Small intestine (tissue), 7 donors: ENCODE measurements at regions not wholly inside any gene's neighbourhood (a gene's known extent, or its start where the extent isn't known, plus 50 kb on each side); places are given as distances from the start of the nearest gene placed in this dataset.
"Not testable (repeated sequence)": the region's sequence is repeated elsewhere in the genome, so short reads cannot be mapped to it uniquely, and the experiment has no call there.

Source experiments
- DNase-seq, 2 donors: peaks; one replicate each; pipeline versions ENCODE4 v3.0.0 to v3.0.0-alpha.2; 2013
- FAIRE-seq: peaks from 2 replicates; lab custom pipeline; 2012; peaks lifted over from hg19 to GRCh38; lab: Jason Lieb, UNC
- H3K27ac ChIP-seq, 3 donors: one replicate each; pipeline ENCODE4 v1.5.1; 2013; ENCODE audit warnings: low read length in 2 of 3, mild to moderate bottlenecking in 2 of 3, control low read depth in 1 of 3, inconsistent platforms in 1 of 3, low read depth in 1 of 3, moderate library complexity in 1 of 3
- H3K27me3 ChIP-seq, 3 donors: one replicate each; pipeline ENCODE4 v1.6.1; 2013; ENCODE audit warnings: low read length in 3 of 3, inconsistent platforms in 1 of 3; ENCODE audit not compliant: control insufficient read depth in 3 of 3, insufficient read depth in 3 of 3
- H3K36me3 ChIP-seq, 3 donors: one replicate each; pipeline ENCODE4 v1.6.1; 2013; ENCODE audit warnings: low read length in 3 of 3, inconsistent platforms in 1 of 3, low read depth in 1 of 3, mild to moderate bottlenecking in 1 of 3, moderate library complexity in 1 of 3; ENCODE audit not compliant: control insufficient read depth in 3 of 3, insufficient read depth in 2 of 3
- H3K4me1 ChIP-seq, 3 donors: one replicate each; pipeline ENCODE4 v1.6.1; 2013; ENCODE audit warnings: low read length in 2 of 3, inconsistent platforms in 1 of 3, low read depth in 1 of 3, mild to moderate bottlenecking in 1 of 3, moderate library complexity in 1 of 3; ENCODE audit not compliant: control insufficient read depth in 3 of 3, insufficient read depth in 2 of 3
- H3K4me3 ChIP-seq, 3 donors: one replicate each; pipeline ENCODE4 v1.5.1; 2013; ENCODE audit warnings: low read length in 3 of 3, control low read depth in 1 of 3, inconsistent platforms in 1 of 3, low read depth in 1 of 3, mild to moderate bottlenecking in 1 of 3, moderate library complexity in 1 of 3
- H3K9me3 ChIP-seq, 2 donors: one replicate each; pipeline ENCODE4 v1.6.1; 2013; ENCODE audit warnings: low read depth in 1 of 2, low read length in 1 of 2; ENCODE audit not compliant: control insufficient read depth in 2 of 2, insufficient read depth in 1 of 2
- WGBS, 3 donors: extraction: QIAGEN DNeasy Blood & Tissue Kit; methylation state at CpG; one replicate each; pipeline ENCODE4 v1.1.7; 2013; 5-methylcytosine and 5-hydroxymethylcytosine counted together
- donor health status: healthy with polysubstance abuse.
- donor health status: control.
- donor health status: control.
- donor health status: Bipolar disorder and iron deficiency.
- donor health status: healthy.

GRCh38 chr13:112223929-112224328 lies 152.2 kb upstream of the SPACA7 start:
- WGBS, 3 donors: 59 to 67% (median 65%) methylated on average over 9 of the region's 9 CpGs
- not testable (repeated sequence) for DNase-seq, H3K27ac ChIP-seq, H3K27me3 ChIP-seq, FAIRE-seq, H3K4me3 ChIP-seq, H3K4me1 ChIP-seq, H3K9me3 ChIP-seq, H3K36me3 ChIP-seq

- FAIRE-seq (no peak), DNase-seq (no peak)
- no peak overlapping the region for H3K27ac ChIP-seq
- no peaks in the 10 kb centered on the region for H3K36me3 ChIP-seq
- H3K4me1 ChIP-seq: no peaks in the 10 kb centered on the region
- no peaks in the 10 kb centered on the region for H3K9me3 ChIP-seq
- H3K27me3 ChIP-seq: peaks cover 0 to 2% (median 0%) of the 10 kb centered on the region in 3 donors
- H3K4me3 ChIP-seq: no peak overlapping the region
- WGBS, 3 donors: 67 to 71% (median 70%) methylated on average over 12 of the region's 12 CpGs
These were observed 150.6 kb upstream of the SPACA7 start for GRCh38 chr13:112225429-112226090.

- Histone ChIP-seq H3K4me3 (no peak overlapping the region), H3K27me3 (no peaks in the 10 kb centered on the region), H3K36me3 (no peaks in the 10 kb centered on the region), H3K27ac (no peak overlapping the region), H3K4me1 (no peaks in the 10 kb centered on the region), H3K9me3 (no peaks in the 10 kb centered on the region)
- no peak for DNase-seq
- 76 to 82% (median 81%) methylated on average over 10 of the region's 10 CpGs for WGBS, 3 donors
- no peak for FAIRE-seq
These were observed 149.7 kb upstream of the SPACA7 start for GRCh38 chr13:112226320-112227002.

- Histone ChIP-seq H3K9me3 (no peaks in the 10 kb centered on the region), H3K4me3 (no peak overlapping the region), H3K27me3 (no peaks in the 10 kb centered on the region), H3K27ac (no peak overlapping the region), H3K4me1 (no peaks in the 10 kb centered on the region), H3K36me3 (no peaks in the 10 kb centered on the region)
- WGBS, 3 donors: 82 to 88% (median 84%) methylated on average over 12 of the region's 12 CpGs
- DNase-seq: no peak
- no peak for FAIRE-seq
These were observed 149.1 kb upstream of the SPACA7 start for GRCh38 chr13:112227031-112227430.

- Histone ChIP-seq H3K9me3 (no peaks in the 10 kb centered on the region), H3K27me3 (peaks cover 0 to 2% (median 0%) of the 10 kb centered on the region in 3 donors), H3K4me3 (no peak overlapping the region), H3K36me3 (no peaks in the 10 kb centered on the region), H3K4me1 (no peaks in the 10 kb centered on the region), H3K27ac (no peak overlapping the region)
- no peak for DNase-seq
- WGBS, 3 donors: 76 to 83% (median 78%) methylated on average over 15 of the region's 15 CpGs
- FAIRE-seq: no peak
These were observed 146.7 kb upstream of the SPACA7 start for GRCh38 chr13:112229445-112229844.

GRCh38 chr13:112229992-112230872 lies 145.9 kb upstream of the SPACA7 start:
- H3K4me3 ChIP-seq: no peak overlapping the region
- WGBS, 3 donors: 27 to 67% (median 44%) methylated on average over 16 of the region's 16 CpGs
- H3K9me3 ChIP-seq: no peaks in the 10 kb centered on the region
- FAIRE-seq (no peak), DNase-seq (peak in 1 of 2 donors; percentile 45)
- H3K27ac ChIP-seq: no peak overlapping the region
- no peaks in the 10 kb centered on the region for H3K36me3 ChIP-seq
- no peaks in the 10 kb centered on the region for H3K4me1 ChIP-seq
- peaks cover 0 to 2% (median 0%) of the 10 kb centered on the region in 3 donors for H3K27me3 ChIP-seq

GRCh38 chr13:112231451-112232083 lies 144.6 kb upstream of the SPACA7 start:
- Histone ChIP-seq H3K9me3 (no peaks in the 10 kb centered on the region), H3K36me3 (no peaks in the 10 kb centered on the region), H3K4me1 (no peaks in the 10 kb centered on the region), H3K27ac (no peak overlapping the region), H3K27me3 (peaks cover 0 to 2% (median 0%) of the 10 kb centered on the region in 3 donors), H3K4me3 (no peak overlapping the region)
- WGBS, 3 donors: 83 to 91% (median 90%) methylated on average over 21 of the region's 21 CpGs
- DNase-seq (no peak), FAIRE-seq (no peak)

GRCh38 chr13:112233256-112233655 lies 142.9 kb upstream of the SPACA7 start:
- Histone ChIP-seq H3K27ac (no peak overlapping the region), H3K27me3 (peaks cover 0 to 2% (median 0%) of the 10 kb centered on the region in 3 donors), H3K4me3 (no peak overlapping the region), H3K9me3 (no peaks in the 10 kb centered on the region), H3K36me3 (no peaks in the 10 kb centered on the region), H3K4me1 (no peaks in the 10 kb centered on the region)
- DNase-seq (no peak), FAIRE-seq (no peak)
- 80 to 81% (median 81%) methylated on average over 18 of the region's 18 CpGs for WGBS, 3 donors
